ENCODE measurements at regions not wholly inside any gene's neighbourhood (a gene's known extent, or its start where the extent isn't known, plus 50 kb on each side); places are given as distances from the start of the nearest gene placed in this dataset.

DNA sequence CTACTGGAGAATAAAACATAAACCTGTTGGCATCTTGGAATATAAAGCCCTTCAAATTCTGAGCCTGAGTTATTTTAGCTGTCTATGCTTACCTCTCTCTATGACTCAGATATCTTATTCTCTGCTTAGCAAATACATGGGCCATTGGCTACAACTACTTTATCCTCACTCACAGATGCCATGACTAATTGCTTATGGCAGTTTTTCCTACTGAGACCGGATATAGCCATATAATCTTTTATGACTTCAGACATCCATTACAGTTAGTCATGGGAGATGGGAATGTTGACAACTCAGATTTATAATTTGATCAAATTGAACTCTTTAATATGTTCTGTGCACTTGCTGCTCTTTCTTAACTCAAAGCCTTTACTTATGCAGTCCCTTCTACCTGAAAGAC lies 502.4 kb upstream of the ATP2B1 start:
- TF ChIP-seq, protein P1, sequence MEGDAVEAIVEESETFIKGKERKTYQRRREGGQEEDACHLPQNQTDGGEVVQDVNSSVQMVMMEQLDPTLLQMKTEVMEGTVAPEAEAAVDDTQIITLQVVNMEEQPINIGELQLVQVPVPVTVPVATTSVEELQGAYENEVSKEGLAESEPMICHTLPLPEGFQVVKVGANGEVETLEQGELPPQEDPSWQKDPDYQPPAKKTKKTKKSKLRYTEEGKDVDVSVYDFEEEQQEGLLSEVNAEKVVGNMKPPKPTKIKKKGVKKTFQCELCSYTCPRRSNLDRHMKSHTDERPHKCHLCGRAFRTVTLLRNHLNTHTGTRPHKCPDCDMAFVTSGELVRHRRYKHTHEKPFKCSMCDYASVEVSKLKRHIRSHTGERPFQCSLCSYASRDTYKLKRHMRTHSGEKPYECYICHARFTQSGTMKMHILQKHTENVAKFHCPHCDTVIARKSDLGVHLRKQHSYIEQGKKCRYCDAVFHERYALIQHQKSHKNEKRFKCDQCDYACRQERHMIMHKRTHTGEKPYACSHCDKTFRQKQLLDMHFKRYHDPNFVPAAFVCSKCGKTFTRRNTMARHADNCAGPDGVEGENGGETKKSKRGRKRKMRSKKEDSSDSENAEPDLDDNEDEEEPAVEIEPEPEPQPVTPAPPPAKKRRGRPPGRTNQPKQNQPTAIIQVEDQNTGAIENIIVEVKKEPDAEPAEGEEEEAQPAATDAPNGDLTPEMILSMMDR (IDR thresholded peaks at IDR 0.05; ENCODE audit: low read length): no peak
- TF ChIP-seq EZH2phosphoT487 (IDR thresholded peaks at IDR 0.05; ENCODE audit: low read length): no peak
